GM18868 (cell line): ENCODE measurements at regions not wholly inside any gene's neighbourhood (a gene's known extent, or its start where the extent isn't known, plus 50 kb on each side); places are given as distances from the start of the nearest gene placed in this dataset.
"Not testable (repeated sequence)": the region's sequence is repeated elsewhere in the genome, so short reads cannot be mapped to it uniquely, and the experiment has no call there.

Experiments
- ATAC-seq: cut with Tn5 transposase; IDR thresholded peaks from one replicate; pipeline ENCODE4 v1.9.1; 2021; ENCODE audit warnings: mild to moderate bottlenecking, moderate library complexity; ENCODE audit not compliant: unreplicated experiment

DNA sequence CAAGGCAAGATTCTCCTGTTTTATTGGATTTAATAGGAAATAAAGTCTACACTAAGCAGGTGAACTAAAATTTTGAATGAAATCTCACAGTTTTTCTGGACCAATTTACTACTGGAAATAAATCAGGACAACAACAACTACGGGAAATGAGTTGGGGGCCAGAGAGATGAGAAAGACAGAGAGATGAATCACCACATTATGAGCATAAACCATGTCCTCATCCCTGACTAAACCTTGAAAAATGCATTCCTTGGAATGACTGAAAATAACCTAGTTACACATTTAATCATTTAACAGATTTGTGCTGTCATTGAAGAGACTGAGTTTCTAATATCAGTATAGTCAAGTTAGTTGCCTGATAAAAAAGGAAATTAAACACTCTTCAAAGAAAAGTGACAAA, 608.4 kb upstream of the KCND2 start:
- ATAC-seq = no peak

- ATAC-seq = no peak
Observed at GRCh38 chr7:119665796-119666195, 607.2 kb upstream of the KCND2 start.

- ATAC-seq = no peak
Observed at GRCh38 chr7:119681336-119681735, 591.6 kb upstream of the KCND2 start.

GRCh38 chr7:119684763-119685162, 588.2 kb upstream of the KCND2 start:
- ATAC-seq = no peak

DNA sequence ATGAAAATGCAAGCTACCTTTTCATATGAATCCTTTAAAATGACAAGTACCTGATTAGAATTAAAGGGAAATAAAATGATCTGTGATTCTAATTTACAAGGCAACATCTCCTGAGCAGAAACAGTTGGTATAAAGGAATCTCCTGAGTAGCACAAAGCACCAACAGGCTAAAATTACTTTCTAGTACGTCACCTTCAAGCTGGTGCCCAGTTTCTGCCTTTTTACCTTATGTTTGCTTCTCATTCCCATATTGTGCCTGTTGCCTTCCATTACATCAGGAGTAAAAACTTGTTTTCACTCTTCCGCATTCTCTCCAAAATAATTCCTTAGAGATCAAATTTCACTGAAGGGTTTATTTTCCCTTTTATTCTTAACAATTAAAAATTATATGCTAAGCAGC, 587.1 kb upstream of the KCND2 start:
- no peak for ATAC-seq

GRCh38 chr7:119688831-119689230, 584.1 kb upstream of the KCND2 start:
- ATAC-seq = no peak

DNA sequence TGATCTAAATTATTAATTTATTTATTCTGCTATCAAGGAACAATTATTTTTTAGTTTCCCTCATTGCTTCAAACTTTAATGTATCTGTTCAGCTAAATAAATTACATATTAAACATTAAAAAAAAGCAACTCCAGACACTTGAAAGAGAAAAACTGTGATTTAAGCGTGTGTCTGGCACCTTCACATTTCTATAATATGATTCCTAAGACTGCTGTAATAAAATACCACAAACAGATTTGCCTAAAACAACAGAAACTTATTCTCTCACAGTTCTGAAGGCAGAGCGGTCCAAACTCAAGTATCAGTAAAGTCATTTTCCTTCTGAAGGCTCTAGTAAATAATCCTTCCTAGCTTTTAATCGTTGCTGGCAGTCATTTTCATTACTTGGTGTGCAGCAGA, 580.4 kb upstream of the KCND2 start:
- ATAC-seq = no peak

DNA sequence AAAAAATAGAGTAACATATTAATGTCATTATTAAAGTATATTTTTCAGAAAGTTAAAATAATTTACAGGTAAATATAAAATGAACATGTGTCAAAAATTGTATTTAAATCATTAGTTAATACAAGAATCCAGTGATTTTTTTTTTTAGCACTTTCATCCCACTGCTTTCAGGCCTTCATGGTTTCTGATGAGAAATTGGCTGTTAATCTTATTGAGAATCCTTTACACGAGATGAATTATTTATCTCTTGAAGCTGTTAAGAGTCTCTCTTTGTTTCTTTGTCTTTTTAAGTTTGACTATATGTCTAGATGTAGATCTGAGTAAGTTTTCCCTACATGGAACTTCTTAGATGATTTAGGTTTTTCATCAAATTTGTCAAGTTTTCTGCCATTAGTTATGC, 578.5 kb upstream of the KCND2 start:
- no peak for ATAC-seq

- ATAC-seq = no peak
Observed at GRCh38 chr7:119696336-119696735, 576.6 kb upstream of the KCND2 start.

DNA sequence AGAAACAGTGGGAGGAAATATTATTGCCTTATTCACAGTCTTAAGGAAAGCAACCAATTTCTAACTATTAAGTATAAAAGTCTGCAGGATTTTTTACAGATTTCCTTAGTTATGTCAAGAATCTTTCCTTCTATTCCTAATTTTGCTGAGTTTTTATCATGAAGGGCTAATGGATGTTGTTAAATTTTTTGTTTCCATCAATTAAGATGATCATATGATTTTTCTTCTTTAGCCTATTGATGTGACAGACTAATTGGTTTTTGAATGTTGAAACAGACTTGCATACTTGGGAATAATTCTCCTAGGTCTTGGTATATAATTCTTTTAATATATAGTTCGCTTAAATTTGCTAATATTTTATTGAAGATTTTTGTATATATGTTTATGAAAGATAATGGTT, 569.1 kb upstream of the KCND2 start:
- no peak for ATAC-seq

- no peak for ATAC-seq
Observed at GRCh38 chr7:119706608-119707007, 566.4 kb upstream of the KCND2 start.

DNA sequence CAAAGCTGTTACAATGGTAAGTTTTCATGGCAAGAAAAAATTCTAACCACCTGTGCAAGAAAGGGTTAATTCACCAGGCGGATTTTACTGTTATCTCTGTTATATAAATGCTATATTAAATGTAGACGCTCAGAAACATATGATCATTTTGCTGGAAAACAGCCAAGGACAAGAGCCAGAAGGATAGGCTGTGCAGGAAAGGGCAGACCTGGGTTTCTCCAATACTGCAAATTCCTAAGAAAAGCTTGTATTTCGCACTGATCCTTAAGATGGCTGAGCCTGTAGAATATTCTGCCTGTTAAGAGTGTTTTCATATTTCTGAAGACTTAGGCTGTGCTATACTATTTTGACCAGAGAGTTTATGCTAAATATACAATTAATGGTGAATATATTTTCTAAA, 564.1 kb upstream of the KCND2 start:
- ATAC-seq = no peak

DNA sequence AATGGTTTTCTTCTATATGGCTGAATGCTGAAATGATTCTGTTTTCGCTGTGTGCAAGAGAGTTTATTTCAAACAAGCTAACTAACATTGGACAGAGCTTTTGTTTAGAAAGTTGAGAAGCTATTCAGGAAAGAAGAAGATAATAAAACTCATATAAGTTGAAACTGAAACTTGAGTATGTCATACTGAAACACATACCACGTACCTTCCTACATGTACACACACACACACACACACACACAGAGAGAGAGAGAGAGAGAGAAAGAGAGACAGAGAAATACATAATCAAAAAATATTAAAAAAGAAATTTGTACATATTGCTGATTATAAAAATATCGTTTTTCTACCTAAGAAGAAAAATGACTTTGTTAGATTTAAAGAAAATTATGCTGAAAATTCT, 561.9 kb upstream of the KCND2 start:
- peak; percentile 95 for ATAC-seq

DNA sequence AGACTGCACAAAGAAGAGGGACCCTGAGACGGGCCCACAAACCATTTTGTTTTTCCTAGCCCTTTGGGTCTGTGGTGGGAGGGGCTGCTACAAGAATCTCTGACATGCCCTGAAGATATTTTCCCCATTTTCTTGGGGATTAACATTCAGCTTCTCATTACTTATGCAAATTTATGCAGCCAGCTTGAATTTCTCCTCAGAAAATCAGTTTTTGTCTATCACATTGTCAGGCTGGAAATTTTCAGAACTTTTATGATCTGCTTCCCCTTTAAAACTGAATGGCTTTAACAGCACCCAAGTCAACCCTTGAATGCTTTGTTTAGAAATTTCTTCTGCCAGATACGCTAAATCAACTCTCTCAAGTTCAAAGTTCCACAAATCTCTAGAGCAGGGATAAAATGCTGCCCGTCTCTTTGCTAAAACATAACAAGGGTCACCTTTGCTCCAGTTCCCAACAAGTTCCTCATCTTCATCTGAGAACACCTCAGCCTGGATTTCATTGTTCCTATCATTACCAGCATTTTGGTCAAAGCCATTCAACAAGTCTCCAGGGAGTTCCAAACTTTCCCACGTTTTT, 560.0 kb upstream of the KCND2 start:
- ATAC-seq = no peak

DNA sequence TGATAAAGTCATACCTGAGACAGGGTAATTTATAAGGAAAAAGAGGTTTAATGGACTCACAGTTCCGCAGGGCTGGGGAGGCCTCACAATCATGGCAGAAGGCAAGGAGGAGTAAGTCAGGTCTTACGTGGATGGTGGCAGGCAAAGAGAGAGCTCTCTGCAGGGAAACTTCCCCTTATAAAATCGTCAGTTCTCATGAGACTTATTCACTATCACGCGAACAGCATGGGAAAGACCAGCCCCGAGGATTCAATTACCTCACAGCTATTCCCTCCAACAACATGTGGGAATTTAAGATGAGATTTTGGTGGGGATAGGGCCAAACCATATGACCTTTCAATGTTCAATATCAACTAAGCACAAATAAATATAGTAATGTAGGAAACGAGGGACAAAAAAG, 559.4 kb upstream of the KCND2 start:
- no peak for ATAC-seq

GRCh38 chr7:119720541-119720940, 552.4 kb upstream of the KCND2 start:
- ATAC-seq = no peak

- ATAC-seq = no peak
Observed at GRCh38 chr7:119724041-119724792, 548.8 kb upstream of the KCND2 start.

DNA sequence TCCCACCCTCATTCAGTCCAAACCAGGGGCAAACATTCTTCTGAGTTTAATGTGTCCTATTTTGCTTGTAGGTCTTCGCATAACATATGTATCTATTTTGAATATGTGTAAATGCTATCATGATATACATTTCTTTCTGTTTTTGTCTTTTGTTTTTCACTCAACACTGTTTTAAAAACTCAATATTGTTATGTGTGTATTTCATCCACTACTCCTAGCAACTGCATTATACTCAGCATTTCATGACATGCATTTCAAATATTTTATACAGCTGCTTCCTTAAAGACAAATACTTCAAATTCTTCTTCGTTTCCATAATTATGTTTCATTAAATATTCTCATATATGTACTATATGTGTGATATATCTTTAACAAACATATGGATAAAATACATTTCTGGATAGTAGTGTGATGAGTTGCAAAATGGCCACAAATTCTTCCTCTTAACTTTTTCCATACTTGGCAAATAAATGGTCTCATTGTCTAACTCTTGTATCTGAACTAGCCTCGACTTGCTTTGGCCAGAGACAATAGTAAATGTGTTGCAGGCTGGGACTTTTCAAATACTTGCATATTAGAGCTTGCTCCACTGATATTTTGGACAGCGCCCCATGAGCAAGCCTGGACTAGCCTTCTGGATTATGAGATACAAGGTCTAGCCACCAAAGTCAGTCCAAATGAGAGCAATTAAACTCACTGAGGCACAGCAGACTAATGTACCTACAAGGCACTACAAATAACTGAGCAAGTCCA, 539.7 kb upstream of the KCND2 start:
- ATAC-seq = no peak

DNA sequence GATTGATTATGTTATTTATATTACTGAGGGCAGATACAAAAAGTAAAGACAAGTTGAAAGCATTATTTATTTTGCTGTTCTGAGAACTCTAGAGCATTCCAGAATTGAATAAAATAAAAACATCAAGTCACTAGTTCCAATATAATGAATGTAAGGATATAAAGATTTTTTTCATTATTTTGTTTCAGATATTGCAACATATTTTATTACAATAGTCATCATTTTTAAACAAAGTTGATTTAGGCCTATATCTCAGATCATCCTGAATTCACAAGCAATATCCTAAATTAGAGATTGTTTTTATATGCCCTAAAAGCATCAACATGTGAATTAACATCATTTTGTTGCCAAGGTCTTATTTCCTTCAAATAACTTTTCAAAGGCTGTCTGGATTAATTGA, 535.6 kb upstream of the KCND2 start:
- no peak for ATAC-seq

DNA sequence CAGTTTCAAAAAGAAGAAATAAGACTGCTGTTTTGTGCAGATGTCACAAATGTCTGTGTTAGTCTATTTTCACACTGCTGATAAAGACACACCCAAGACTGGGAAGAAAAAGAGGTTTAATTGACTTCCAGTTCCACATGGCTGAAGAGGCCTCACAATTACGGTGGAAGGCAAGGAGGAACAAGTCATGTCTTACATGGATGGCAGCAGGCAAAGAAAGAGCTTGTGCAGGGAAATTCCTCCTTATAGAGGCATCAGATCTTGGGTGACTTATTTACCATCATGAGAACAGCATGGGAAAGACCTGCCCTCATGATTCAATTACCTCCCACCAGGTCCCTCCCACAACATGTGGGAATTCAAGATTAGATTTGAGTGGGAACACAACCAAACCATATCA, 527.7 kb upstream of the KCND2 start:
- not testable (repeated sequence) for ATAC-seq

- ATAC-seq = no peak
Observed at GRCh38 chr7:119748251-119748860, 524.6 kb upstream of the KCND2 start.

DNA sequence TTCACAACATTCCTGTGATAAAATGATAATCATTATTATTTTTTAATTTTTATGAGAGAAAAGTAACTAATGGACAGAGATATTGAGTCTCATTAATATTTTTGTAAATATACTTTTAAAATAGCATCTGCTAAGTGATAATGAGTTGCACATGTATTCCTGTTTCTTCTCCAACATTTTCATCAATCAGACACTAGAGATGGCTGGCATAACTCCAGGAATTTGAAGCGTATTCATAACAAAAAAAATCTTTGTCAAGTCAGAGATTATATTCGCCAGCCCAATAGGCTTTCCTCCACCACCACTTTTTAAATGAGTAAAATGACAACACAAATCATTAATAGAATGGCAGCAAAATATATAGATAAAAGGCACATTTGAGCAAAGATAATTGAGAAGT, 524.0 kb upstream of the KCND2 start:
- no peak for ATAC-seq
